GM21360 (cell line): ENCODE measurements at regions not wholly inside any gene's neighbourhood (a gene's known extent, or its start where the extent isn't known, plus 50 kb on each side); places are given as distances from the start of the nearest gene placed in this dataset.
"Not testable (repeated sequence)": the region's sequence is repeated elsewhere in the genome, so short reads cannot be mapped to it uniquely, and the experiment has no call there.

Source experiments
- ATAC-seq: cut with Tn5 transposase; IDR thresholded peaks from one replicate; pipeline ENCODE4 v1.9.1; 2021; ENCODE audit warnings: mild to moderate bottlenecking, moderate library complexity; ENCODE audit not compliant: unreplicated experiment

GRCh38 chr18:47682876-47683275 lies 247.6 kb downstream of the SMAD2 start:
- no peak for ATAC-seq

GRCh38 chr18:47680488-47680887 lies 250.0 kb downstream of the SMAD2 start:
- peak; percentile 84 for ATAC-seq

GRCh38 chr18:47679864-47680263 lies 250.6 kb downstream of the SMAD2 start:
- no peak for ATAC-seq

DNA sequence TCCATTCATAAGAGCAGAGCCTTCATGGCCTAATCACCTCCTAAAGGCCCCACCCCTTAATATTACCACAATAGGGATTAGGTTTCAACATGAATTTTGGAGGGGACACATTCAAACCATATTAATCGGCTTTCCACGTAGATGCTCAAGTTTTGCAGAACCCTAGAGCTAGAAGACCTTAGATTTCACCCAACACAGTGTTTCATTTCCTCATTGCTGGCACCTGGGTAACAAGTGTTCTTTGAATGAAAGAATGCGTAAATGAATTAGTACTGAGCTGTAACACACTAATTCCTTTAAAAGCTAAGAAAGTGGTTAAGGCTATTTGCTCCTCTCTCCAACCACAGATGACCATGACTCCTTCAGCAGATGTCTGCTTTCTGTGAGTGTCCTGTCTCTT lies 252.5 kb downstream of the SMAD2 start:
- no peak for ATAC-seq

- ATAC-seq = no peak
These were observed 260.6 kb downstream of the SMAD2 start for GRCh38 chr18:47669815-47670214.

DNA sequence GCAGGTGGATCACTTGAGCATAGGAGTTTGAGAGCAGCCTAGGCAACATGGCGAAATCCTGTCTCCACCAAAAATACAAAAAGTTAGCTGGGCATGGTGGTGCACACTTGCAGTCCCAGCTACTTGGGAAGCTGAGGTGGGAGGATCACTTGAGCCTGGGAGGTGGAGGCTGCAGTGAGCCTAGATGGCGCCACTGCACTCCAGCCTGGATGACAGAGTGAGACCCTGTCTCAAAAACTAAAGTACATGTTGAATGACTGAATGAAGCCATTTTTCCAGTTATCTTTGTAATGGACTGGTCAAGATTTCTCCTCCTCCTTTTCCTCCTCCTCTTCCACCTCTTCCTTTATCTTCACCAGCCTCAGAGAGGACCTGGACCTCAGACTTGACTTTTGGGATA lies 272.0 kb downstream of the SMAD2 start:
- no peak for ATAC-seq

DNA sequence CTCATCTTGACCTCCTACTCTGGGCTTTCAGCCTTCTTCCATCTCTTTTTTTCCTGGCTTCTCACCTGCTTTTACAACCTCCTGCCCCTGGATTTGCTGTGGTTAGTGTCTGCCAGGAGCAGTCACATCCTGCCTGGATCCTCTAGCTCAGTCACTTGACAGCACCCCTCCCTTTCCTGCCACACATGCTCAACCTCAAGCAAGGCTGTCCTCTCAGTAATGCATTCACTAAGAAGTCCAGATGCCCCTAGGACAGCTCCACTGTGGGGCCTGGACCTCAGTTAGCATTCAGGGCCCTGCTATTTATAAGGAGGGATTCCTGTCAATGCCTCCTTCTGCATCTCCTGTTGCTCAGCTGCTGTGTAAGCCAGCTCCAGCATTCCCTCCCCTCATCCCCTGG lies 275.5 kb downstream of the SMAD2 start:
- ATAC-seq = no peak

DNA sequence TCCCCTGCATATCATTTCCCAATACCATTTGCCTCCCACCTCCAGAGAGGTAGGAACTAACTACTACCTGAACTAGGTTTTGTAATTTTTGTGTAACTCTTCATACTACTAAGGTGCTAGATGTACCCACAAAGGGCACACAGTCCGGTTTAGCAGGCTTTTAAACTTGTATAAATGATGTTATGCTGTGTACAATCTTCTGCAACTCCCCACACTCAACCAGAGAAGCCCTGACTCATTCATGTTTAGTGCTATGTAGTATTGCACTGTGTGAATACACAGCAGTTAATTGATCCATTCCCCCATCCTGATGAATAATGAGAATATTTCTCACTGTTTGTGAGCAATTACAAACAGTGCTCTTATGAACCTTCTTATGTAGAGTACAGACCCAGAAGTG lies 285.6 kb downstream of the SMAD2 start:
- ATAC-seq = no peak

DNA sequence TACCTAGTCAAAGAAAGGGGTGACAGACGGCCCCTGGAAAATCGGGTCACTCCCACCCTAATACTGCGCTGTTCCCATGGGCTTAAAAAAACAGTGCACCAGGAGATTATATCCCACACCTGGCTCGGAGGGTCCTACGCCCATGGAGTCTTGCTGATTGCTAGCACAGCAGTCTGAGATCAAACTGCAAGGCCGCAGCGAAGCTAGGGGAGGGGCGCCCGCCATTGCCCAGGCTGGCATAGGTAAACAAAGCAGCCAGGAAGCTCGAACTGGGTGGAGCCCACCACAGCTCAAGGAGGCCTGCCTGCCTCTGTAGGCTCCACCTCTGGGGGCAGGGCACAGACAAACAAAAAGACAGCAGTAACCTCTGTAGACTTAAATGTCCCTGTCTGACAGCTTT lies 292.9 kb downstream of the SMAD2 start:
- ATAC-seq = not testable (repeated sequence)

- ATAC-seq = no peak
These were observed 295.0 kb downstream of the SMAD2 start for GRCh38 chr18:47635416-47635815.

- no peak for ATAC-seq
These were observed 297.4 kb downstream of the SMAD2 start for GRCh38 chr18:47632970-47633635.

- no peak for ATAC-seq
These were observed 301.6 kb downstream of the SMAD2 start for GRCh38 chr18:47628893-47629292.

DNA sequence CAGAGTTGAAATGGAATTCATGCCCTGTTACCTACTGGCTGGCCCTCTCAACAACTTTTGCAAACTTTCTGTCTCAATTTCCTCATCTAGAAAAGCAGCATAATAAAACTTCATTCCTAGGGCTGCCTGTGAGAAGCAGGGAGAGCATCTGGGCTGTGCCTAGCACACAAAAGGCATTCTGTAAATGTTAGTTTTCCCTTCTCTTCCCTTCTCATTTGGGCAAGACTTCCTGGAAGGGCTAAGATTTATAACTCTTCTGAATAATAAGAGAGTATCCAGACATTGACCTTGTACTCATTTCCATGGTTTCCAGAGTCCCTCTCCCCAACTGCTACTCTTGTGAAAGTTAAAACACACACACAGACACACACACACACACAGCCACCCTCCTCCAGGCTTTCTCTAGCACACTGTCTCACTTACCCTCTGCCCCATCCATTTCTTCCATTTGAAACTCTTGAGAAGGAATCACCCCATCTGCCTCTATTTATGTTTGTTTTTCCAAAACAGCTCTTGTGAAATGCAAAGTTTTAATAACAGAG lies 302.1 kb downstream of the SMAD2 start:
- ATAC-seq = no peak

DNA sequence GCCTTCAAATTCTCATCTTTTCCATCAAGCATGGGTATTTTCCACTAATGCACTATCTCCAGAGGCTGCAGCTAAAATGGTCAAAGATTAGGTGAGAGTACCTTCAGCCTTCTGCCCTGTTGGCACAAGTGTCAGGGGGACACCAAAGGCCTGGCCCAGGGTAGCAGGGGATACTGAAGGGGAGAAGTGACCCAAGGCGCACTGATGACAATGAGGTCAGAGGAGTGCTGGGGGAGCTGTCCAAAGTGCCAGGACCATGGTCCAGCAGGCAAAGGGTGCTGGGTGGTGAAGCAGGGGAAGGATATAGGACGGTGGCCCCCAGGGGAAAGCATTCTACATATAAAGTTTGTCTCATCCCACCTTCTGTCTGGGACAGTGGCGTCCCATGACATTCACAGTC lies 303.4 kb downstream of the SMAD2 start:
- ATAC-seq = no peak

- no peak for ATAC-seq
These were observed 310.5 kb downstream of the SMAD2 start for GRCh38 chr18:47619771-47620448.

DNA sequence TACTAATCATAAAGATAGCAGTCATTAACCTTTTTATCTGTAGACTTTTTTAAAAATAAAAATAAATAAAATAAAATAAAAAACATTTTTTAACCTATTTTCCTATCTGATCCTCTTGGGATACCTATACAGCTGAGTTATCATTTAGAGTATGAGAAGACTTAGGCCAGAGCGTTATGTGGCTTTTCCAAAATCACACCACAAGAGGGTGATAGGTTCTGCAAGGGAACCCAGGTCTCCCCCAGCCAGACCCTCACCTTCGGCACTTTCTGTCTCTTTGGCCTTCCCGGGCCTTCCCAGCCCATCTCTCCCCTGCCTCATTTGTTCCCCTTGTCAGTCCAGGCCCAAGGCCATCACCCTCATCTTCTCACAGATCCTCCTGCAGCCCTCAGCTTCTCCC lies 311.7 kb downstream of the SMAD2 start:
- no peak for ATAC-seq

DNA sequence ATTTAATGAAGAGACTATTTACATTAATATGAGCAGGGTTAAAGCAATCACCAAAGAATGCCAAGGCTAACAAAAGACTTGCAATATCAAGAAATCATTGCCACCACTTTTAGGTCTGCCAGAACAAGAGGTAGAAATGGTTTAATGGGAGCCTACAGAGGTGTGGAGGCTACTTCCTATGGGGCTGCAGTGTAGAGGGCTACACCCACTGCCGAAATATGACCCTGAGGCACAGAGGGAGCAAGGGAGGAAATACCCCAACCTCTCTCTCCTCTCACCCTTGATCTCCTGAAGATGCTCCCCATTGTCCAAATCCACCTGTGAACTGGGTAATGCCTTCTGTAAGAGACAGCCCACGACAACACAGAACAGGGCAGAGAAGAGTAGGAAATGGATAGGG lies 315.4 kb downstream of the SMAD2 start:
- no peak for ATAC-seq

- no peak for ATAC-seq
These were observed 316.5 kb downstream of the SMAD2 start for GRCh38 chr18:47613929-47614328.

GRCh38 chr18:47611649-47612048 lies 318.8 kb downstream of the SMAD2 start:
- no peak for ATAC-seq

- ATAC-seq = no peak
These were observed 323.9 kb downstream of the SMAD2 start for GRCh38 chr18:47606526-47606925.

- no peak for ATAC-seq
These were observed 325.4 kb downstream of the SMAD2 start for GRCh38 chr18:47605093-47605492.

DNA sequence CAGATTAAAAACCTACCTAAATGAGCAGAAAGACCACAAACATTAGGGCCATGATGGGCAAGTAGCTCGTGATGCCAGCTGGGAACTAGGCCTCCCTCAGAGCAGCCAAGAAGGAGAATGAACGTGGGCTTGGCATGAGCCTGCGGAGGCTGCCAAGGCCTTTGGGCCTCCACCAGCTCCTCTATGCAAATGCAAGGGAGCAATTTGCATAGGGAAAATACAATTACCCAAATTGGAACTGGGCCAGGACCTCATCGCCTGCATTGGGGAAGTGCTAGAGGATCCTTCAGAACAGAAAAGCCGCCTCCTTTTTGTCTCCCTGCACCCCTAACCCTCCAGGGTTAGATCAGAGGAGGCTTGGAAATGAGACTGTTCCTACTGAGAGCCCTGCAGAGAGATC lies 326.4 kb downstream of the SMAD2 start:
- ATAC-seq = no peak

- ATAC-seq = no peak
These were observed 327.3 kb downstream of the SMAD2 start for GRCh38 chr18:47603158-47603557.
